Mesenchymal stem cell (in vitro differentiated cells and primary cell): ENCODE measurements at regions not wholly inside any gene's neighbourhood (a gene's known extent, or its start where the extent isn't known, plus 50 kb on each side); places are given as distances from the start of the nearest gene placed in this dataset.

Source experiments
- DNase-seq: peaks from one replicate; pipeline ENCODE4 v3.0.0-alpha.2; 2013
- H2AFZ ChIP-seq: one replicate; pipeline ENCODE4 v1.6.1; 2013; ENCODE audit warnings: low read depth, mild to moderate bottlenecking, control low read depth, inconsistent platforms, low read length, moderate library complexity
- H2AK5ac ChIP-seq: 2 replicates; pipeline ENCODE4 v1.6.1; 2013; ENCODE audit warnings: low read length, moderate library complexity, mild to moderate bottlenecking, inconsistent platforms; ENCODE audit not compliant: severe bottlenecking
- H2BK120ac ChIP-seq: one replicate; pipeline ENCODE4 v1.6.1; 2013; ENCODE audit warnings: low read depth, mild to moderate bottlenecking, inconsistent platforms, low read length, moderate library complexity
- H2BK12ac ChIP-seq, 2 experiments: one replicate each; pipeline ENCODE4 v1.6.1; 2013; ENCODE audit warnings: inconsistent platforms in 2 of 2, low read length in 2 of 2, mild to moderate bottlenecking in 2 of 2, moderate library complexity in 2 of 2, control low read depth in 1 of 2
- H2BK15ac ChIP-seq: one replicate; pipeline ENCODE4 v1.6.1; 2013; ENCODE audit warnings: mild to moderate bottlenecking, low read depth, inconsistent platforms; ENCODE audit not compliant: poor library complexity, severe bottlenecking
- H2BK5ac ChIP-seq: 2 replicates; pipeline ENCODE4 v1.6.1; 2013; ENCODE audit warnings: low read depth, mild to moderate bottlenecking, low read length, control low read depth, inconsistent platforms; ENCODE audit not compliant: poor library complexity, severe bottlenecking
- H3K14ac ChIP-seq, 2 experiments: one replicate each; pipeline ENCODE4 v1.6.1; 2013; ENCODE audit warnings: inconsistent platforms in 2 of 2, low read length in 2 of 2, control low read depth in 1 of 2, mild to moderate bottlenecking in 1 of 2, moderate library complexity in 1 of 2
- H3K18ac ChIP-seq, 2 experiments: one replicate each; pipeline ENCODE4 v1.6.1; 2013; ENCODE audit warnings: inconsistent platforms in 2 of 2, low read length in 2 of 2, control low read depth in 1 of 2, low read depth in 1 of 2, mild to moderate bottlenecking in 1 of 2
- H3K23ac ChIP-seq, 2 experiments: one replicate each; pipeline ENCODE4 v1.6.1; 2013; ENCODE audit warnings: inconsistent platforms in 2 of 2, low read length in 2 of 2, mild to moderate bottlenecking in 2 of 2, moderate library complexity in 2 of 2, control low read depth in 1 of 2
- H3K27ac ChIP-seq: 2 replicates; pipeline ENCODE4 v1.5.1; 2013; ENCODE audit warnings: mild to moderate bottlenecking, moderate library complexity, low read length, control low read depth, inconsistent platforms; ENCODE audit not compliant: poor library complexity, severe bottlenecking
- H3K27me3 ChIP-seq, 2 experiments: 2 replicates each; pipeline versions ENCODE4 v1.6.1 to v1.7.0; 2013; ENCODE audit warnings: low read length in 2 of 2, mild to moderate bottlenecking in 2 of 2, moderate library complexity in 2 of 2, control low read depth in 1 of 2, inconsistent platforms in 1 of 2; ENCODE audit not compliant: control insufficient read depth in 1 of 2, insufficient read depth in 1 of 2
- H3K36me3 ChIP-seq, 2 experiments: 2 replicates each; pipeline versions ENCODE4 v1.6.1 to v1.7.0; 2013; ENCODE audit warnings: low read length in 2 of 2, control low read depth in 1 of 2, inconsistent platforms in 1 of 2, low read depth in 1 of 2, mild to moderate bottlenecking in 1 of 2; ENCODE audit not compliant: insufficient read depth in 2 of 2, control insufficient read depth in 1 of 2
- H3K4ac ChIP-seq, 2 experiments: one replicate each; pipeline ENCODE4 v1.6.1; 2013; ENCODE audit warnings: inconsistent platforms in 2 of 2, low read length in 2 of 2, mild to moderate bottlenecking in 2 of 2, moderate library complexity in 2 of 2, control low read depth in 1 of 2, low read depth in 1 of 2
- H3K4me1 ChIP-seq: 2 replicates; pipeline ENCODE4 v1.6.1; 2013; ENCODE audit warnings: low read depth, low read length, control low read depth; ENCODE audit not compliant: control insufficient read depth, insufficient read depth
- H3K4me2 ChIP-seq: 2 replicates; pipeline ENCODE4 v1.6.1; 2013; ENCODE audit warnings: low read length, mild to moderate bottlenecking, inconsistent platforms; ENCODE audit not compliant: poor library complexity, severe bottlenecking
- H3K4me3 ChIP-seq, 2 experiments: 2 replicates each; pipeline versions ENCODE4 v1.5.1 to v1.7.0; 2013; ENCODE audit warnings: low read length in 2 of 2, mild to moderate bottlenecking in 2 of 2, control low read depth in 1 of 2, low read depth in 1 of 2; ENCODE audit not compliant: insufficient read depth in 1 of 2
- H3K79me1 ChIP-seq: replicated peaks from 2 replicates; pipeline ENCODE4 v1.6.1; 2013; ENCODE audit warnings: mild to moderate bottlenecking, control low read depth, low read length, inconsistent platforms; ENCODE audit not compliant: poor library complexity, severe bottlenecking
- H3K9ac ChIP-seq: 2 replicates; pipeline ENCODE4 v1.7.0; 2013; ENCODE audit warnings: mild to moderate bottlenecking, low read length, moderate library complexity
- H3K9me3 ChIP-seq: 2 replicates; pipeline ENCODE4 v1.7.0; 2013; ENCODE audit warnings: mild to moderate bottlenecking, low read length; ENCODE audit not compliant: control insufficient read depth
- H4K8ac ChIP-seq: one replicate; pipeline ENCODE4 v1.6.1; 2013; ENCODE audit warnings: inconsistent platforms, mild to moderate bottlenecking, low read length, moderate library complexity
- H4K91ac ChIP-seq: one replicate; pipeline ENCODE4 v1.6.1; 2013; ENCODE audit warnings: mild to moderate bottlenecking, low read length, inconsistent platforms
- whole genome bisulfite sequencing: methylation state at CpG from one replicate; pipeline ENCODE4 v1.1.7; 2013; ENCODE audit warnings: mixed read lengths; 5-methylcytosine and 5-hydroxymethylcytosine counted together

GRCh38 chr5:4208996-4209395 lies 613.4 kb downstream of the IRX1 start:
- no peak overlapping the region for H3K14ac ChIP-seq
- DNase-seq: no peak
- H4K8ac ChIP-seq: no peak overlapping the region
- no peak overlapping the region for H2BK15ac ChIP-seq
- no peak overlapping the region for H2AK5ac ChIP-seq
- H3K4me3 ChIP-seq: no peak overlapping the region
- H2BK5ac ChIP-seq: no peak overlapping the region
- no peak overlapping the region for H3K4ac ChIP-seq
- no peak overlapping the region for H2BK120ac ChIP-seq
- H3K4me2 ChIP-seq: no peak overlapping the region
- no peak overlapping the region for H2BK12ac ChIP-seq
- H4K91ac ChIP-seq: no peak overlapping the region
- H3K27me3 ChIP-seq: no peaks in the 10 kb centered on the region
- H3K23ac ChIP-seq: no peak overlapping the region
- H3K79me1 ChIP-seq: no peaks in the 10 kb centered on the region
- H3K9ac ChIP-seq: no peak overlapping the region
- H3K27ac ChIP-seq: no peak overlapping the region
- peaks cover 12% of the 10 kb centered on the region for H3K9me3 ChIP-seq
- no peak overlapping the region for H3K18ac ChIP-seq
- H2AFZ ChIP-seq: no peak overlapping the region
- no peaks in the 10 kb centered on the region for H3K4me1 ChIP-seq
- 75% methylated on average over 5 of the region's 5 CpGs for WGBS
- H3K36me3 ChIP-seq: no peaks in the 10 kb centered on the region

- Histone ChIP-seq H2BK5ac (no peak overlapping the region), H2AFZ (no peak overlapping the region), H4K8ac (no peak overlapping the region), H3K36me3 (no peaks in the 10 kb centered on the region), H4K91ac (no peak overlapping the region), H2BK15ac (no peak overlapping the region), H3K18ac (no peak overlapping the region), H3K4me3 (no peak overlapping the region), H3K23ac (no peak overlapping the region), H3K4ac (no peak overlapping the region), H3K27ac (no peak overlapping the region), H3K79me1 (no peaks in the 10 kb centered on the region), H3K27me3 (no peaks in the 10 kb centered on the region), H2BK12ac (no peak overlapping the region), H3K4me1 (no peaks in the 10 kb centered on the region), H3K14ac (no peak overlapping the region), H3K9ac (no peak overlapping the region), H3K4me2 (no peak overlapping the region), H2AK5ac (no peak overlapping the region), H3K9me3 (peaks cover 14% of the 10 kb centered on the region), H2BK120ac (no peak overlapping the region)
- DNase-seq: no peak
- 69% methylated on average over 8 of the region's 9 CpGs for WGBS
Observed at GRCh38 chr5:4212071-4212739, 616.6 kb downstream of the IRX1 start.

GRCh38 chr5:4212981-4213819 lies 617.6 kb downstream of the IRX1 start:
- no peak overlapping the region for H3K9ac ChIP-seq
- H2BK5ac ChIP-seq: no peak overlapping the region
- H2BK15ac ChIP-seq: no peak overlapping the region
- H3K4me1 ChIP-seq: no peaks in the 10 kb centered on the region
- no peak overlapping the region for H2BK120ac ChIP-seq
- no peak overlapping the region for H3K14ac ChIP-seq
- no peaks in the 10 kb centered on the region for H3K36me3 ChIP-seq
- no peak overlapping the region for H3K18ac ChIP-seq
- no peak overlapping the region for H3K4me2 ChIP-seq
- no peak overlapping the region for H3K4ac ChIP-seq
- no peak overlapping the region for H2AK5ac ChIP-seq
- no peak overlapping the region for H3K23ac ChIP-seq
- H4K8ac ChIP-seq: no peak overlapping the region
- H2AFZ ChIP-seq: no peak overlapping the region
- H3K27me3 ChIP-seq: no peaks in the 10 kb centered on the region
- H3K4me3 ChIP-seq: no peak overlapping the region
- no peak for DNase-seq
- no peaks in the 10 kb centered on the region for H3K79me1 ChIP-seq
- no peak overlapping the region for H2BK12ac ChIP-seq
- no peak overlapping the region for H3K27ac ChIP-seq
- no peak overlapping the region for H4K91ac ChIP-seq
- 12% methylated on average over 8 of the region's 9 CpGs for WGBS
- peaks cover 14% of the 10 kb centered on the region for H3K9me3 ChIP-seq

GRCh38 chr5:4215143-4215542 lies 619.5 kb downstream of the IRX1 start:
- Histone ChIP-seq H2BK120ac (no peak overlapping the region), H3K27ac (no peak overlapping the region), H3K9me3 (peaks cover 17% of the 10 kb centered on the region), H3K18ac (no peak overlapping the region), H4K8ac (no peak overlapping the region), H3K14ac (no peak overlapping the region), H4K91ac (no peak overlapping the region), H3K36me3 (no peaks in the 10 kb centered on the region), H3K27me3 (no peaks in the 10 kb centered on the region), H2AFZ (no peak overlapping the region), H3K4me1 (no peaks in the 10 kb centered on the region), H2AK5ac (no peak overlapping the region), H2BK5ac (no peak overlapping the region), H2BK15ac (no peak overlapping the region), H3K79me1 (no peaks in the 10 kb centered on the region), H3K4me3 (no peak overlapping the region), H3K4me2 (no peak overlapping the region), H3K23ac (no peak overlapping the region), H3K4ac (no peak overlapping the region), H3K9ac (no peak overlapping the region), H2BK12ac (no peak overlapping the region)
- no peak for DNase-seq
